AG10803 (cell line): ENCODE measurements at regions not wholly inside any gene's neighbourhood (a gene's known extent, or its start where the extent isn't known, plus 50 kb on each side); places are given as distances from the start of the nearest gene placed in this dataset.

Experiments
- DNase-seq: peaks from one replicate; pipeline ENCODE4 v3.0.0; 2010; ENCODE audit warnings: low read depth
- H3K4me3 ChIP-seq: 2 replicates; pipeline ENCODE4 v1.5.1; 2011; ENCODE audit warnings: mild to moderate bottlenecking, low read length, control low read depth
- TF ChIP-seq, protein P1 (sequence below): conservative IDR thresholded peaks from 2 replicates; pipeline ENCODE4 v1.5.1; 2011; ENCODE audit warnings: mild to moderate bottlenecking, low read length, control low read depth, inconsistent platforms

DNA sequence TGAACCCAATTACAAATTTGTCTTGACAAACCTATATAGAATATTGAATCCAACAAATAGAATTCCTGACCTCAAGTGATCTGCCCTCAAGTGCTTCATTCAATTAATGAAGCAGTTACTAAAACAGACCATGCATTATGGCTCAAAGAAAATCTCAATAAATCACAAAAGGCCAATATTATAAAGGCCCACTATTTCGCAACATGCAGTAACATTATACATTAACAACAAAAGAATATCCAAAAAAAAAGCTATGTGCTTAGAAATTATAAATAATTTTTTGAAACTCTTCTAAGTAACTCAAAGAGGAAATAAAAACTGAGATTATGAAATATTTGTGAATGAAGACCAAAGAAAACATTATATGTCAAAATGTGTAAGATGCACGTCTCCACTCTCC, 177.7 kb downstream of the ZNF674 start:
- DNase-seq = no peak
- TF ChIP-seq, protein P1, sequence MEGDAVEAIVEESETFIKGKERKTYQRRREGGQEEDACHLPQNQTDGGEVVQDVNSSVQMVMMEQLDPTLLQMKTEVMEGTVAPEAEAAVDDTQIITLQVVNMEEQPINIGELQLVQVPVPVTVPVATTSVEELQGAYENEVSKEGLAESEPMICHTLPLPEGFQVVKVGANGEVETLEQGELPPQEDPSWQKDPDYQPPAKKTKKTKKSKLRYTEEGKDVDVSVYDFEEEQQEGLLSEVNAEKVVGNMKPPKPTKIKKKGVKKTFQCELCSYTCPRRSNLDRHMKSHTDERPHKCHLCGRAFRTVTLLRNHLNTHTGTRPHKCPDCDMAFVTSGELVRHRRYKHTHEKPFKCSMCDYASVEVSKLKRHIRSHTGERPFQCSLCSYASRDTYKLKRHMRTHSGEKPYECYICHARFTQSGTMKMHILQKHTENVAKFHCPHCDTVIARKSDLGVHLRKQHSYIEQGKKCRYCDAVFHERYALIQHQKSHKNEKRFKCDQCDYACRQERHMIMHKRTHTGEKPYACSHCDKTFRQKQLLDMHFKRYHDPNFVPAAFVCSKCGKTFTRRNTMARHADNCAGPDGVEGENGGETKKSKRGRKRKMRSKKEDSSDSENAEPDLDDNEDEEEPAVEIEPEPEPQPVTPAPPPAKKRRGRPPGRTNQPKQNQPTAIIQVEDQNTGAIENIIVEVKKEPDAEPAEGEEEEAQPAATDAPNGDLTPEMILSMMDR = no peak
- no peak overlapping the region for H3K4me3 ChIP-seq

DNA sequence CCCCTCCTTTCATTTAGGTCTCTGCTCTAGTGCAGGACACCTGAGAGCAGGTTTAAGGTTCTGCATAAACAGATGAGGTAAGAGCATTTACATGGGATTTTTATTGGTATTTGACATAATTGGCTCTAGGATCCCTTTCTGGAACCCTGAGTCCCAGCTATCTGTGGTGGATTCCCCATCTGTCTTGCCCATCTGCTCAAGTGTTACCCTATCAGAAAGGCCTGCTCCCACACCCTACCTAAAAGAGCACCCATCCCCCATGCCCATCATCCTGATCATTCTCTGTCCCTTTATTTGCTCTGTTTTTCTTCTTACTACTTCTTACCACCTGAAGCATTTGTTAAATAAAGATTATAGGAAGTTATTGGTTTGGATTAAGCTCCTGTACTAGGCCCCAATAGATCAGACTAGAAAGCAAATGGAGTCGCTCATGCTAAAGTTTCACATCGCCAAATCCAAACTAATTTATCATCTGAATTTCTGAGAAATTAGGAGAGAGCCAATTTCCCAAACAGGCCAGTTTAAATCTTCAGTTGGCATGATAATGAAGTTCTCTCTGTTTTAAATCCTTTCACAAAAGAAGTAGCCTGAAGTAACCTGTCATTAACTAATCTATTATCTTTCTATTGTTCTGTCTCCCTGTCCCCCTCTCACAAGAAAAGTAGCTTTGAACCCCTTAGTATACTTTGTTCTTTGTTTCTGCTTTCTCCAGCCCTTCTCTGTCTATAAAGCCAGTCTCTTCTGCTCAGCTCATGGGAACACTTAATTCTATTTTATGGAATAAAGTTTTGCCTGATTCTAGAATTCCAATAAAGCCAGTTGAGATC, 178.6 kb downstream of the ZNF674 start:
- TF ChIP-seq, protein P1 = no peak
- no peak for DNase-seq
- no peak overlapping the region for H3K4me3 ChIP-seq

DNA sequence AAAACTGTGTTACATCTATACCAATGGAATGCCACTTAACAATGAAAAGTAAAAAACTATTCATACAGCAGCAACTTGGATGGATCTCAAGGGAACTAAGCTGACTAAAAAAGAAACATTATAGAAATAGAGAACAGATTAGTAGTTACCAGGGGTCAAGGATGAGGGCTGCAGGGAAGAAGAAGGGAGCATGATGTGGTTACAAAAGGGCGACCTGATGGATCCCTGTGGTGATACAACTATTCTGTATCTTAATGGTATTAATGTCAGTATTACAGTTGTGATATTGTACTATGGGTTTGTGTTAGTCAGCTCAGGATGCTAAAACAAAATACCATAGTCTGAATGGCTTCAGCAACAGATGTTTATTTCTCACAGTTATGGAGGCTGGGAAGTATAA, 190.7 kb downstream of the ZNF674 start:
- H3K4me3 ChIP-seq = no peak overlapping the region
- no peak for DNase-seq
- TF ChIP-seq, protein P1 = no peak

DNA sequence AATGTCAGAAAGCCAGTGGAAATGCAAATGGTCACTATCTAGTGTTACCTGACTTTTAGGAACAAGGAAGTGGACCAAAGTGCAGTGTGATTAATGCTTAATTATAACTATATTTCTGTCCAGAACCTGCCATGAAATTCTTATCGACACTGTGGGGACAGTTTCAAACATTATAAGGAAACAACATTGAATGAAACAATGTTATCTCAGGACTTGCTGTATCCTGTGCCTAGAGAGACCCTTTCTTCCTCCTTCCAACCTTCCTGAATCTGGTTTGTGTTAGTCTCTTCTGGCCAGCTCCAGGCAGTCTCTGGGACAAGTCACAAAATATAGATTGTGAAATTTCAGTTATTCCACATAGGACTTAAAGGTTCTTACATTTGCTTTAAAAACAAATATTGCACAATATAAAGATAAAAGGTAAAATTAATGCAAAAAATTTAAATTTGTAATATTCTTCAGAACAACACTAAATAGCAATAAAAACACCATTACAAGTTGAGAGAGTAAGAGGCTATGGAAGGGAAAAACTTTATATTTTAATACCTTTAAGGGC, 203.4 kb downstream of the ZNF674 start:
- TF ChIP-seq, protein P1 = no peak
- no peak overlapping the region for H3K4me3 ChIP-seq
- DNase-seq = no peak

DNA sequence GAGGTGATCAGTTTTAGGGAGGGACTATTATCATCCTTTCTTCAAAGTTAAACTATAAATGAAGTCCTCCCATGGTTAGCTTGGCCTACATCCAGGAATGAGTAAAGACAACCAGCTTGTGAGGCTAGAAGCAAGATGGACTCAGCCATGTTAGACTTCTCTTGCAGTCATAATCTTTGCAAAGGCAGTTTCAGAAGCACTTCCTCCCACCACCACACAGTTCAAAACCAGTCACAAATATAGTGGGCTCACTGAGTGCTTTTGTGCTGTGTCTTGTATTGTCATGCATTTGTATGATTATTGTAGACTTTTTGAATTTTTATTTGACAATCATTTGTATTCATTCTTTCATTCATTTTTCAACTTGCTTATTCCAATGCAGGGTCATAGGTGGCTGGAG, 204.5 kb downstream of the ZNF674 start:
- TF ChIP-seq, protein P1 = no peak
- H3K4me3 ChIP-seq = no peak overlapping the region
- no peak for DNase-seq

DNA sequence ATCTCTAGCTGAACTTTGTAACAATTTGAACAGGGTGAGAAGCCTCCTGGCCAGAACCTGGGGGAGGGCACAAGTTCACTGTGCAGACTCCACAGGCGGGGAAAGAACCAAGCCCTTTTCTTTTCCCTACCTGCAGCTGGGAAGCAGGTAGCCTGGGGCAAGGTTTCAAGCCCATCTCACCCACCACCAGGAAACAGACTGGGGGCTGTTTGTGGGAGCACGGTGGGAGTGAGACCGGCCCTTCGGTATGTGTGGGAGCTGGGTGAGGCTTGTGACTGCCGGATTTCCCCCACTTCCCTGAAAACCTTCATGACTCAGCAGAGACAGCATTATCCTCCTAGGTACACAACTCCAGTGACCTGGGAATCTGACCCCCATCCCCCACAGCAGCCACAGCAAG, 211.7 kb downstream of the ZNF674 start:
- no peak overlapping the region for H3K4me3 ChIP-seq
- TF ChIP-seq, protein P1 = no peak
- DNase-seq = no peak

DNA sequence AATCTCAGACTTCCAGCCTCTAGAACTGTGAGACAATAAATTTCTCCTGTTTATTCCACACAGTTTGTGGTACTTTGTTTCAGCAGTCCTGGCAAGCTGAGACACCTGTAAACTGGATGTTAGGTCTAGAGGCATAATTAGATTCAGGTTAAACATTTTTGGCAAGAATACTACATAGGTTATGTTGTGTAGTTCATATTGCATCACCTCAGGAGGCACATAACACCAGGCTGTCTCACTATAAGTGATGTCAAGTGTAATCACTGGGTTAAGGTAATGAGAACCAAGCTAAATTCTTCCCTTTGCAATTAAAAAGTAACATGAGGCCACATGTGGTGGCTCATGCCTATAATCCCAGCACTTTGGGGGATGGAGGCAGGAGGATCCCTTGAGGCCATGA, 214.2 kb downstream of the ZNF674 start:
- no peak for DNase-seq
- no peak overlapping the region for H3K4me3 ChIP-seq
- TF ChIP-seq, protein P1 = no peak
